ENCODE measurements at regions not wholly inside any gene's neighbourhood (a gene's known extent, or its start where the extent isn't known, plus 50 kb on each side); places are given as distances from the start of the nearest gene placed in this dataset.

DNA sequence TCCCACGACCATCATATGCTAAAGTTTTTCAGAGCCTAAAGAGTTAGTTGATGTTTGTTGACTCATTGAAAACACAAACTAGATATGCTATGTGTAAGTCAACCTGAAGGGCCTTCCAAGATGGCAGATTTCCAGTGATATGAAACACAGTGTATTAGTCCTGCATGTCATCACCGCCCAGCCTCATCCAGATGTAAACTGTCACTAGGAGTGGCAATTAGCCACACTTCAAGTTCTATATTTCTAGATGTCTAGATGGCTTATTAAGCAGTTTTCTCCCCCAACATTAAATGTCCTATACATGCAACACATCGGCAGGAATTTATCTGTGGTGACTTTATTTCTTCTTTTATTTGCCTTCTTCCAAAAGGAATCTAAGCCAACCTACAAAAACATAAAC is 444.1 kb upstream of the SMIM21 start:
- H3K4me3 ChIP-seq (ENCODE audit: control insufficient read depth in 1 of 7, extremely low read depth in 1 of 7, insufficient read depth in 4 of 7, low read depth in 2 of 7, low read length in 6 of 7), result no peak overlapping the region
- ChIA-PET POLR2A (no interaction called here), CTCF (no interaction called here)
- DNase-seq, result no peak
- H3K9me3 ChIP-seq (ENCODE audit: control extremely low read depth in 1 of 5, control insufficient read depth in 4 of 5, insufficient read depth in 2 of 5, low read depth in 1 of 5, low read length in 4 of 5), result peaks cover 0 to 2% (median 0%) of the 10 kb centered on the region in 5 experiments
- no peaks in the 10 kb centered on the region for H3K4me1 ChIP-seq (ENCODE audit: control extremely low read depth in 1 of 4, control insufficient read depth in 4 of 4, insufficient read depth in 4 of 4, low read length in 3 of 4)
- no CpG with 5 or more reads among the region's 3 CpGs for WGBS (ENCODE audit: insufficient coverage)
- no peaks in the 10 kb centered on the region for H3K36me3 ChIP-seq (ENCODE audit: control insufficient read depth in 4 of 4, insufficient read depth in 4 of 4, low read length in 3 of 4)
- no peak overlapping the region for H3K27ac ChIP-seq (ENCODE audit: insufficient read depth in 1 of 2, low read depth in 1 of 2, low read length in 2 of 2, poor library complexity in 1 of 2, severe bottlenecking in 2 of 2)
- no peaks in the 10 kb centered on the region for H3K27me3 ChIP-seq (replicated peaks in 2 of 5; ENCODE audit: control insufficient read depth in 4 of 5, insufficient read depth in 5 of 5, low read length in 4 of 5)

DNA sequence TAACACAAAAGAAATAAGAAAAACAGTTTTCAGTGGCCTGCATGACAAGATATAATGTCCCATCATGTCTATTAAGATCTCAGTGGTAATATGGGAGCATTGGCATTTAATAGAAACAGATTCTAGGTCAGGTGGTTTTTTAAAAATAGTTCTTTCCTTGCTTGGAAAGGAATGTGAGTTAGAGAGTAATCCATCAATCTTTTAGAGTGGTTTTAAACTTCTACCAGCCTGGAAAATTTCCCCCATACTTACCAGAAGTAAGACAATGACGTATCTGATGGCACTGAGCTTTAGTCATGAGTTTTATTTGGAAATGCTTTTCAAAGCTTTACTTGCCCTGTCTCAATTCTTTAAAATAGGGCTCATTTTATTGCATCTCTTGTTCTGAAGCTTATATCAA is 441.7 kb upstream of the SMIM21 start:
- H3K27me3 ChIP-seq (replicated peaks in 2 of 5; ENCODE audit: control insufficient read depth in 4 of 5, insufficient read depth in 5 of 5, low read length in 4 of 5), result no peaks in the 10 kb centered on the region
- no peaks in the 10 kb centered on the region for H3K9me3 ChIP-seq (ENCODE audit: control extremely low read depth in 1 of 5, control insufficient read depth in 4 of 5, insufficient read depth in 2 of 5, low read depth in 1 of 5, low read length in 4 of 5)
- no peak overlapping the region for H3K27ac ChIP-seq (ENCODE audit: insufficient read depth in 1 of 2, low read depth in 1 of 2, low read length in 2 of 2, poor library complexity in 1 of 2, severe bottlenecking in 2 of 2)
- 83% methylated on average over 1 of the region's 1 CpG for WGBS (ENCODE audit: insufficient coverage)
- ChIA-PET CTCF (no interaction called here), POLR2A (no interaction called here)
- no peaks in the 10 kb centered on the region for H3K36me3 ChIP-seq (ENCODE audit: control insufficient read depth in 4 of 4, insufficient read depth in 4 of 4, low read length in 3 of 4)
- DNase-seq, result no peak
- no peak overlapping the region for H3K4me3 ChIP-seq (ENCODE audit: control insufficient read depth in 1 of 7, extremely low read depth in 1 of 7, insufficient read depth in 4 of 7, low read depth in 2 of 7, low read length in 6 of 7)
- no peaks in the 10 kb centered on the region for H3K4me1 ChIP-seq (ENCODE audit: control extremely low read depth in 1 of 4, control insufficient read depth in 4 of 4, insufficient read depth in 4 of 4, low read length in 3 of 4)

DNA sequence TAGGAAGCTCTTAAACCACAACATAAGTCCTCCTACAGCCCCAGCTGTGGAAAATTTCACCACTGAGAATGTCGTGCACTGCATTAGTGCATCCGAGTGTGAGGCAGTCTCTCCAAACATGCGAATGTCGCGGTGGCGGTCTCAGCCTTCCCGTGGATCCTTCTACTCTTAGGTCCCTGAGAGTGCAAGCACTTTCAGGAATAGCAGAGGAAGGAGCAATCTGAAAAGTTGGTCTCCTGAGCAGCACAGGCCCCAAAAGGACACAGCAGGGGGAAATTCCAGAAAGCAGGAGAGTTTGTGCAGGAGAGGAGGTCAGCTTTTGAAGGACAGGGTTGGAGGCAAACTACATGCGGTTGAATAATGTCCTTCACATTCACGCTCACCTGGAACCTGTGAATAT is 440.5 kb upstream of the SMIM21 start:
- no peaks in the 10 kb centered on the region for H3K4me1 ChIP-seq (ENCODE audit: control extremely low read depth in 1 of 4, control insufficient read depth in 4 of 4, insufficient read depth in 4 of 4, low read length in 3 of 4)
- no peaks in the 10 kb centered on the region for H3K36me3 ChIP-seq (ENCODE audit: control insufficient read depth in 4 of 4, insufficient read depth in 4 of 4, low read length in 3 of 4)
- 95% methylated on average over 9 of the region's 9 CpGs for WGBS (ENCODE audit: insufficient coverage)
- H3K4me3 ChIP-seq (ENCODE audit: control insufficient read depth in 1 of 7, extremely low read depth in 1 of 7, insufficient read depth in 4 of 7, low read depth in 2 of 7, low read length in 6 of 7), result no peak overlapping the region
- POLR2A ChIA-PET, result no interaction called here
- CTCF ChIA-PET, result interaction anchor here (0.7 kb wide), 1 partner anchor 22 kb away, joined by 3 read pairs; no protein-coding TSS in a partner anchor
- H3K27ac ChIP-seq (ENCODE audit: insufficient read depth in 1 of 2, low read depth in 1 of 2, low read length in 2 of 2, poor library complexity in 1 of 2, severe bottlenecking in 2 of 2), result no peak overlapping the region
- no peaks in the 10 kb centered on the region for H3K9me3 ChIP-seq (ENCODE audit: control extremely low read depth in 1 of 5, control insufficient read depth in 4 of 5, insufficient read depth in 2 of 5, low read depth in 1 of 5, low read length in 4 of 5)
- H3K27me3 ChIP-seq (replicated peaks in 2 of 5; ENCODE audit: control insufficient read depth in 4 of 5, insufficient read depth in 5 of 5, low read length in 4 of 5), result peaks cover 0 to 3% (median 0%) of the 10 kb centered on the region in 5 experiments
- DNase-seq, result no peak

DNA sequence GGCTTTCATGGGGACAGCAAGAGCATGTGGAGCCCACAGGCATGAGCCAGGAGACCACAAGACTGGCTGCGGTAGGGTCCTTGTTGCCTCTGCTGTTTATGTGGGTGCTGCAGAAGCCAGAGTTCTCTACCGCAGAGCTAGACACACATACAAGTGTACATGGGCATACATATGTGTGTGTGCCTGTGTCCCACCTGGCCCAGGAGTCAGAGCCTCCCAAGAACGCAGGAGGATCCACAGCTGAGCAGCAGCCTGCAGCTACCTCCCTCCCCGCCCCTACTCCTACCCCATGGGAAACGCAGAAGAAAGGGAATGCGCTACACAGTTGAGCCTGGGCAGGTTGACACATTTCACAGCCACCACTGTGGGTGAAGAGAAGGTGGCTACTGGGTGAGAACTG is 438.1 kb upstream of the SMIM21 start:
- no peaks in the 10 kb centered on the region for H3K36me3 ChIP-seq (ENCODE audit: control insufficient read depth in 4 of 4, insufficient read depth in 4 of 4, low read length in 3 of 4)
- H3K4me3 ChIP-seq (ENCODE audit: control insufficient read depth in 1 of 7, extremely low read depth in 1 of 7, insufficient read depth in 4 of 7, low read depth in 2 of 7, low read length in 6 of 7), result no peak overlapping the region
- DNase-seq, result no peak
- H3K27me3 ChIP-seq (replicated peaks in 2 of 5; ENCODE audit: control insufficient read depth in 4 of 5, insufficient read depth in 5 of 5, low read length in 4 of 5), result peaks cover 0 to 5% (median 0%) of the 10 kb centered on the region in 5 experiments
- no peak overlapping the region for H3K27ac ChIP-seq (ENCODE audit: insufficient read depth in 1 of 2, low read depth in 1 of 2, low read length in 2 of 2, poor library complexity in 1 of 2, severe bottlenecking in 2 of 2)
- POLR2A ChIA-PET, result no interaction called here
- H3K4me1 ChIP-seq (ENCODE audit: control extremely low read depth in 1 of 4, control insufficient read depth in 4 of 4, insufficient read depth in 4 of 4, low read length in 3 of 4), result no peaks in the 10 kb centered on the region
- no peaks in the 10 kb centered on the region for H3K9me3 ChIP-seq (ENCODE audit: control extremely low read depth in 1 of 5, control insufficient read depth in 4 of 5, insufficient read depth in 2 of 5, low read depth in 1 of 5, low read length in 4 of 5)
- 92% methylated on average over 2 of the region's 6 CpGs for WGBS (ENCODE audit: insufficient coverage)
- CTCF ChIA-PET, result no interaction called here

DNA sequence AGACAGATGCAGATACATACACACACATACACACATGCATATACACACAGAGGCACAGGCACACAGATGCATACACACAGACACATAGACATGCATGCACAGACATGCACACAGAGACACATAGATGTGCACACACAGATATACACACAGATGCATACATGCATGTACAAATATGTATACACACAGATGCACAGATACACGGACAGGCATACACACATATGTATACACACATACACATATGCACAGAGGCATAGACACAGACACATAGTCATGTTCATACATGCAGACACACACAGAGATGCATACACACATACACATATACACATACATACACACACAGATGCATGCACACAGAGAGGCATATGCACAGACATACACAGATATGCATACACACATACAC is 437.3 kb upstream of the SMIM21 start:
- H3K27ac ChIP-seq (ENCODE audit: insufficient read depth in 1 of 2, low read depth in 1 of 2, low read length in 2 of 2, poor library complexity in 1 of 2, severe bottlenecking in 2 of 2), result no peak overlapping the region
- H3K9me3 ChIP-seq (ENCODE audit: control extremely low read depth in 1 of 5, control insufficient read depth in 4 of 5, insufficient read depth in 2 of 5, low read depth in 1 of 5, low read length in 4 of 5), result no peaks in the 10 kb centered on the region
- H3K36me3 ChIP-seq (ENCODE audit: control insufficient read depth in 4 of 4, insufficient read depth in 4 of 4, low read length in 3 of 4), result no peaks in the 10 kb centered on the region
- H3K4me3 ChIP-seq (ENCODE audit: control insufficient read depth in 1 of 7, extremely low read depth in 1 of 7, insufficient read depth in 4 of 7, low read depth in 2 of 7, low read length in 6 of 7), result no peak overlapping the region
- H3K27me3 ChIP-seq (replicated peaks in 2 of 5; ENCODE audit: control insufficient read depth in 4 of 5, insufficient read depth in 5 of 5, low read length in 4 of 5), result peaks cover 0 to 5% (median 0%) of the 10 kb centered on the region in 5 experiments
- CTCF ChIA-PET, result no interaction called here
- POLR2A ChIA-PET, result no interaction called here
- no peaks in the 10 kb centered on the region for H3K4me1 ChIP-seq (ENCODE audit: control extremely low read depth in 1 of 4, control insufficient read depth in 4 of 4, insufficient read depth in 4 of 4, low read length in 3 of 4)
- 78% methylated on average over 1 of the region's 1 CpG for WGBS (ENCODE audit: insufficient coverage)
- DNase-seq, result no peak

DNA sequence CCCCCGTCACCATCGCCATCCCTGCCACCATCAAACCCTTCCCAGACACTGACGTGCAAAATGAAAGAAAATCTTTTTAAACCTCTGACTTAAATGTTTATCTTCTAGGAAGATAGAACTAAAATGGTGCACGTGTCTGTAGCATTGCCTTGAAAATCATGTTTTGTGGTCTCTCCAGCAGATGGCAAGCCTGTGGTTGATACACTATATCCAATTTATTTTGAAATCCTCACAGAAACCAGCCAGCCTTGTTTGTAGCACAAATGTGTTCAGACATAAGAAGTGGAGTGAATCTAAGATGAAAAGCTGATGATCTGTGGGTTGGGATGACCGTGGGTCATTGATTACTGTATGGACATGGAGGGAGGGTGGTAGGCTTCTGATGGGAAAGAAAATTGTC is 436.2 kb upstream of the SMIM21 start:
- no peaks in the 10 kb centered on the region for H3K4me1 ChIP-seq (ENCODE audit: control extremely low read depth in 1 of 4, control insufficient read depth in 4 of 4, insufficient read depth in 4 of 4, low read length in 3 of 4)
- no peak overlapping the region for H3K27ac ChIP-seq (ENCODE audit: insufficient read depth in 1 of 2, low read depth in 1 of 2, low read length in 2 of 2, poor library complexity in 1 of 2, severe bottlenecking in 2 of 2)
- H3K36me3 ChIP-seq (ENCODE audit: control insufficient read depth in 4 of 4, insufficient read depth in 4 of 4, low read length in 3 of 4), result no peaks in the 10 kb centered on the region
- DNase-seq, result no peak
- peaks cover 0 to 5% (median 0%) of the 10 kb centered on the region in 5 experiments for H3K27me3 ChIP-seq (replicated peaks in 2 of 5; ENCODE audit: control insufficient read depth in 4 of 5, insufficient read depth in 5 of 5, low read length in 4 of 5)
- no peaks in the 10 kb centered on the region for H3K9me3 ChIP-seq (ENCODE audit: control extremely low read depth in 1 of 5, control insufficient read depth in 4 of 5, insufficient read depth in 2 of 5, low read depth in 1 of 5, low read length in 4 of 5)
- CTCF ChIA-PET, result no interaction called here
- POLR2A ChIA-PET, result no interaction called here
- no peak overlapping the region for H3K4me3 ChIP-seq (ENCODE audit: control insufficient read depth in 1 of 7, extremely low read depth in 1 of 7, insufficient read depth in 4 of 7, low read depth in 2 of 7, low read length in 6 of 7)
- WGBS (ENCODE audit: insufficient coverage), result 100% methylated on average over 2 of the region's 5 CpGs

DNA sequence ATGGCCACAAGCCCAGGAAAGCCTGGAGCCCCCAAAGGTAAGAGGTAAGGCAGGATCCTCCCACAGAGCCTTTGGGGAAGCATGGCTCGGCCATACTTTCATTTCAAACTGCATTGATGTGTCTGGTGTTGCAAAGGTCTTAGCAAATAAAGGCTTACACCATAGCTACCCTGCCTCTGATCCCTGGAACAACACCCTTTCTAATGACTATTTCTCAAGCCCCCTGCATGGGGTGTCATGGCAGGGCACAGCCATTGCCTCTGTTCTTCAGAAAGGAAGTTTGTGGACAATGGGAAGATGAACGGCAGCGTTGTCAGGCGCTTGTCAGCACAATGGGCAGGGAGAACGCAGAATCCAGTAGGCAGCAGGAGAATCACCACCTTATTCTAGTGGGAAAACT is 435.0 kb upstream of the SMIM21 start:
- ChIA-PET CTCF (no interaction called here), POLR2A (no interaction called here)
- H3K9me3 ChIP-seq (ENCODE audit: control extremely low read depth in 1 of 5, control insufficient read depth in 4 of 5, insufficient read depth in 2 of 5, low read depth in 1 of 5, low read length in 4 of 5), result no peaks in the 10 kb centered on the region
- no peak for DNase-seq
- no peak overlapping the region for H3K27ac ChIP-seq (ENCODE audit: insufficient read depth in 1 of 2, low read depth in 1 of 2, low read length in 2 of 2, poor library complexity in 1 of 2, severe bottlenecking in 2 of 2)
- no peaks in the 10 kb centered on the region for H3K36me3 ChIP-seq (ENCODE audit: control insufficient read depth in 4 of 4, insufficient read depth in 4 of 4, low read length in 3 of 4)
- WGBS (ENCODE audit: insufficient coverage), result 73% methylated on average over 2 of the region's 5 CpGs
- peaks cover 0 to 5% (median 0%) of the 10 kb centered on the region in 5 experiments for H3K27me3 ChIP-seq (replicated peaks in 2 of 5; ENCODE audit: control insufficient read depth in 4 of 5, insufficient read depth in 5 of 5, low read length in 4 of 5)
- H3K4me3 ChIP-seq (ENCODE audit: control insufficient read depth in 1 of 7, extremely low read depth in 1 of 7, insufficient read depth in 4 of 7, low read depth in 2 of 7, low read length in 6 of 7), result no peak overlapping the region
- no peaks in the 10 kb centered on the region for H3K4me1 ChIP-seq (ENCODE audit: control extremely low read depth in 1 of 4, control insufficient read depth in 4 of 4, insufficient read depth in 4 of 4, low read length in 3 of 4)

All from common myeloid progenitor, CD34-positive (primary cell).